H1 (cell line): ENCODE measurements at regions not wholly inside any gene's neighbourhood (a gene's known extent, or its start where the extent isn't known, plus 50 kb on each side); places are given as distances from the start of the nearest gene placed in this dataset.

ENCODE experiments used
- CTCF ChIA-PET: fragments of 300-600 bp; sonication (Branson Sonifier 250); formaldehyde crosslinking; loops from one replicate; lab custom pipeline; 2021; ENCODE audit not compliant: partially characterized antibody; lab: Charles Lee
- POLR2A ChIA-PET: fragments of 300-600 bp; sonication (Branson Sonifier 250); formaldehyde crosslinking; loops from one replicate; lab custom pipeline; 2021; ENCODE audit warnings: inconsistent platforms; ENCODE audit not compliant: partially characterized antibody; lab: Charles Lee
- DNase-seq, 2 experiments: peaks; one replicate each; pipeline versions ENCODE4 v3.0.0 to v3.0.0-alpha.2; 2010 to 2022; ENCODE audit warnings: low spot score in 2 of 2, low read depth in 1 of 2, mixed read lengths in 1 of 2
- FAIRE-seq: peaks from 2 replicates; lab custom pipeline; 2011; peaks lifted over from hg19 to GRCh38; lab: Jason Lieb, UNC
- H2AFZ ChIP-seq: 2 replicates; pipeline ENCODE4 v1.8.1; 2012; ENCODE audit warnings: low read length, inconsistent platforms
- H2AK5ac ChIP-seq: 2 replicates; pipeline ENCODE4 v1.6.1; 2013; ENCODE audit warnings: low read depth, low read length
- H2BK120ac ChIP-seq: replicated peaks from 2 replicates; pipeline ENCODE3; 2013; ENCODE audit warnings: low read depth, low read length, inconsistent platforms
- H2BK12ac ChIP-seq: 2 replicates; pipeline ENCODE4 v1.6.1; 2013; ENCODE audit warnings: low read depth, low read length
- H2BK15ac ChIP-seq: 2 replicates; pipeline ENCODE4 v1.6.1; 2013; ENCODE audit warnings: low read length
- H2BK20ac ChIP-seq: 2 replicates; pipeline ENCODE4 v1.6.1; 2013; ENCODE audit warnings: low read length
- H2BK5ac ChIP-seq: 2 replicates; pipeline ENCODE4 v1.6.1; 2013; ENCODE audit warnings: low read depth, low read length
- H3K14ac ChIP-seq: 2 replicates; pipeline ENCODE4 v1.6.1; 2013; ENCODE audit warnings: inconsistent platforms; ENCODE audit not compliant: insufficient read length
- H3K18ac ChIP-seq: 2 replicates; pipeline ENCODE4 v1.6.1; 2013; ENCODE audit warnings: low read length; ENCODE audit errors: extremely low read depth
- H3K23ac ChIP-seq: 2 replicates; pipeline ENCODE4 v1.6.1; 2013; ENCODE audit warnings: inconsistent platforms; ENCODE audit not compliant: insufficient read length
- H3K23me2 ChIP-seq: 2 replicates; pipeline ENCODE4 v1.6.1; 2013; ENCODE audit warnings: low read depth, low read length
- H3K27ac ChIP-seq: 2 replicates; pipeline ENCODE4 v1.6.1; 2011; ENCODE audit warnings: low read depth, low read length, inconsistent platforms
- H3K27me3 ChIP-seq, 4 experiments: replicated peaks in 1 of 4; 1 replicate in 1 of 4; 2 replicates in 3 of 4; pipeline versions ENCODE4 v1.6.1 to v1.8.1; 2011 to 2013; ENCODE audit warnings: low read length in 3 of 4, mild to moderate bottlenecking in 3 of 4, inconsistent platforms in 2 of 4, mixed read lengths in 2 of 4, moderate library complexity in 1 of 4; ENCODE audit not compliant: control insufficient read depth in 3 of 4, insufficient read depth in 3 of 4; ENCODE audit errors: extremely low read depth in 1 of 4
- H3K36me3 ChIP-seq, 4 experiments: 2 replicates each; pipeline versions ENCODE4 v1.6.1 to v1.8.1; 2011 to 2013; ENCODE audit warnings: mild to moderate bottlenecking in 4 of 4, low read length in 3 of 4, moderate library complexity in 2 of 4, control low read depth in 1 of 4, inconsistent platforms in 1 of 4; ENCODE audit not compliant: insufficient read depth in 4 of 4, control insufficient read depth in 2 of 4
- H3K4ac ChIP-seq: replicated peaks from 2 replicates; pipeline ENCODE3; 2013; ENCODE audit warnings: low read length, low read depth, mixed read lengths, inconsistent platforms; ENCODE audit not compliant: insufficient read length
- H3K4me1 ChIP-seq, 4 experiments: replicated peaks in 1 of 4; 1 replicate in 1 of 4; 2 replicates in 3 of 4; pipeline versions ENCODE4 v1.6.1 to v1.8.1; 2011 to 2013; ENCODE audit warnings: low read length in 3 of 4, inconsistent platforms in 2 of 4, mixed read lengths in 1 of 4; ENCODE audit not compliant: insufficient read depth in 4 of 4, control insufficient read depth in 3 of 4
- H3K4me2 ChIP-seq, 2 experiments: 2 replicates each; pipeline versions ENCODE4 v1.6.1 to v1.8.1; 2011 to 2013; ENCODE audit warnings: low read depth in 2 of 2, low read length in 2 of 2, control low read depth in 1 of 2, inconsistent platforms in 1 of 2, mild to moderate bottlenecking in 1 of 2; ENCODE audit not compliant: insufficient read depth in 1 of 2
- H3K4me3 ChIP-seq, 4 experiments: fragments of 200-600, 300-600 bp in 1 of 4; sonication (generic), shearing (Covaris generic), sonication (Bioruptor Twin) in 1 of 4; 2 replicates each; pipeline versions ENCODE4 v1.5.1 to v1.8.1; 2011 to 2016; ENCODE audit warnings: low read length in 4 of 4, low read depth in 3 of 4, control low read depth in 2 of 4, inconsistent platforms in 2 of 4, mild to moderate bottlenecking in 2 of 4, mixed read lengths in 1 of 4, moderate library complexity in 1 of 4; ENCODE audit not compliant: insufficient read depth in 2 of 4; ENCODE audit errors: extremely low read depth in 1 of 4
- H3K56ac ChIP-seq: replicated peaks from 2 replicates; pipeline ENCODE3; 2013; ENCODE audit warnings: low read depth, mild to moderate bottlenecking, mixed read lengths, low read length, inconsistent platforms; ENCODE audit not compliant: insufficient read length
- H3K79me1 ChIP-seq: 2 replicates; pipeline ENCODE4 v1.6.1; 2013; ENCODE audit warnings: low read depth, low read length, control low read depth
- H3K79me2 ChIP-seq, 2 experiments: 2 replicates each; pipeline versions ENCODE4 v1.6.1 to v1.8.1; 2012 to 2013; ENCODE audit warnings: low read length in 2 of 2, mild to moderate bottlenecking in 2 of 2, inconsistent platforms in 1 of 2; ENCODE audit not compliant: insufficient read depth in 2 of 2, control insufficient read depth in 1 of 2
- H3K9ac ChIP-seq, 4 experiments: replicated peaks in 1 of 4; 1 replicate in 1 of 4; 2 replicates in 3 of 4; pipeline versions ENCODE4 v1.6.1 to v1.8.1; 2011 to 2013; ENCODE audit warnings: low read depth in 3 of 4, low read length in 3 of 4, control low read depth in 2 of 4, mild to moderate bottlenecking in 2 of 4, moderate library complexity in 2 of 4, inconsistent platforms in 1 of 4; ENCODE audit errors: extremely low read depth in 1 of 4
- H3K9me3 ChIP-seq, 2 experiments: 2 replicates each; pipeline versions ENCODE4 v1.6.1 to v1.8.1; 2012 to 2013; ENCODE audit warnings: mild to moderate bottlenecking in 2 of 2, moderate library complexity in 2 of 2, control low read depth in 1 of 2, inconsistent platforms in 1 of 2, low read depth in 1 of 2, low read length in 1 of 2, mixed read lengths in 1 of 2; ENCODE audit not compliant: insufficient read depth in 2 of 2
- H4K20me1 ChIP-seq, 2 experiments: replicated peaks in 1 of 2; 2 replicates each; pipeline versions ENCODE3 to v1.8.1; 2011 to 2013; ENCODE audit warnings: inconsistent platforms in 2 of 2, low read length in 2 of 2, mild to moderate bottlenecking in 1 of 2; ENCODE audit not compliant: insufficient read depth in 2 of 2, control insufficient read depth in 1 of 2
- H4K5ac ChIP-seq: 2 replicates; pipeline ENCODE4 v1.6.1; 2013; ENCODE audit warnings: low read length, low read depth, mixed read lengths, inconsistent platforms; ENCODE audit not compliant: insufficient read length
- H4K8ac ChIP-seq: 2 replicates; pipeline ENCODE4 v1.8.0; 2013; ENCODE audit warnings: mild to moderate bottlenecking, moderate library complexity, low read length, inconsistent platforms; ENCODE audit not compliant: insufficient read depth; ENCODE audit errors: extremely low read depth
- H4K91ac ChIP-seq: replicated peaks from 2 replicates; pipeline ENCODE3; 2013; ENCODE audit warnings: low read length, mixed read lengths, inconsistent platforms; ENCODE audit not compliant: insufficient read length
- ATF3 ChIP-seq: IDR thresholded peaks from 2 replicates; pipeline ENCODE4 v1.6.1; 2011; ENCODE audit warnings: low read depth, mild to moderate bottlenecking, low read length; ENCODE audit not compliant: insufficient read depth
- BRCA1 ChIP-seq: IDR thresholded peaks from 2 replicates; pipeline ENCODE4 v1.6.1; 2012; ENCODE audit warnings: low read depth, low read length, improper control_type of control experiment
- CEBPB ChIP-seq: IDR thresholded peaks from 2 replicates; pipeline ENCODE4 v1.6.1; 2012; ENCODE audit warnings: low read depth, low read length
- CHD1 ChIP-seq: IDR thresholded peaks from 2 replicates; pipeline ENCODE4 v1.6.1; 2012; ENCODE audit warnings: low read depth, low read length, improper control_type of control experiment
- E2F6 ChIP-seq: IDR thresholded peaks from 2 replicates; pipeline ENCODE4 v1.6.1; 2012; ENCODE audit warnings: inconsistent platforms
- FOSL1 ChIP-seq: IDR thresholded peaks from 2 replicates; pipeline ENCODE4 v1.6.1; 2011; ENCODE audit warnings: mild to moderate bottlenecking, low read depth, low read length, moderate library complexity; ENCODE audit not compliant: insufficient read depth
- GTF2F1 ChIP-seq: IDR thresholded peaks from 2 replicates; pipeline ENCODE4 v1.6.1; 2012; ENCODE audit warnings: low read depth, low read length, improper control_type of control experiment, borderline replicate concordance
- HDAC6 ChIP-seq: IDR thresholded peaks from one replicate; pipeline ENCODE4 v1.7.1; 2012; ENCODE audit warnings: low read depth, mild to moderate bottlenecking, inconsistent platforms, low read length, moderate library complexity
- NANOG ChIP-seq: IDR thresholded peaks from 2 replicates; pipeline ENCODE4 v1.6.1; 2011; ENCODE audit warnings: low read length, low read depth, mild to moderate bottlenecking, inconsistent platforms; ENCODE audit not compliant: insufficient read depth, poor library complexity, severe bottlenecking
- NRF1 ChIP-seq: IDR thresholded peaks from 2 replicates; pipeline ENCODE4 v1.6.1; 2011; ENCODE audit warnings: mild to moderate bottlenecking, low read depth, low read length, improper control_type of control experiment
- RFX5 ChIP-seq: IDR thresholded peaks from 2 replicates; pipeline ENCODE4 v1.6.1; 2011; ENCODE audit warnings: low read depth, low read length, improper control_type of control experiment, borderline replicate concordance
- USF2 ChIP-seq: IDR thresholded peaks from 2 replicates; pipeline ENCODE4 v1.6.1; 2011; ENCODE audit warnings: low read length, improper control_type of control experiment
- YY1 ChIP-seq: IDR thresholded peaks from 2 replicates; pipeline ENCODE4 v1.6.1; 2011; ENCODE audit warnings: low read depth, mild to moderate bottlenecking, low read length
- WGBS, 2 experiments: shearing (Covaris generic) in 1 of 2; methylation state at CpG; one replicate each; pipeline versions ENCODE4 v1.1.6 to v1.1.7; 2013 to 2015; ENCODE audit warnings: low lambda C conversion rate in 2 of 2, mixed read lengths in 2 of 2, inconsistent platforms in 1 of 2, low coverage in 1 of 2, missing lambda C conversion rate in 1 of 2; ENCODE audit not compliant: insufficient replicate concordance in 2 of 2, insufficient coverage in 1 of 2, insufficient read length in 1 of 2; ENCODE audit errors: extremely low coverage in 1 of 2, missing lambda C conversion rate in 1 of 2; 5-methylcytosine and 5-hydroxymethylcytosine counted together

GRCh38 chr4:176896211-176896610 lies 103.5 kb upstream of the VEGFC start:
- Histone ChIP-seq H2BK15ac (no peak overlapping the region), H3K23me2 (no peaks in the 10 kb centered on the region; the same call in 1 of the 2 replicates), H2BK120ac (no peak overlapping the region), H3K14ac (no peak overlapping the region), H3K9me3 (no peaks in the 10 kb centered on the region), H3K4ac (no peak overlapping the region), H2BK20ac (no peak overlapping the region), H3K56ac (no peak overlapping the region), H3K23ac (no peak overlapping the region), H4K91ac (no peak overlapping the region), H3K79me1 (no peaks in the 10 kb centered on the region), H4K20me1 (no peaks in the 10 kb centered on the region), H2BK5ac (no peak overlapping the region), H3K79me2 (no peaks in the 10 kb centered on the region), H4K5ac (no peak overlapping the region), H4K8ac (no peak overlapping the region), H3K4me1 (no peaks in the 10 kb centered on the region), H2AK5ac (no peak overlapping the region), H3K27me3 (no peaks in the 10 kb centered on the region), H3K18ac (no peak overlapping the region), H3K4me3 (no peak overlapping the region), H2AFZ (no peak overlapping the region), H2BK12ac (no peak overlapping the region), H3K4me2 (no peak overlapping the region), H3K9ac (no peak overlapping the region), H3K36me3 (no peaks in the 10 kb centered on the region), H3K27ac (no peak overlapping the region)
- 84% methylated on average over 5 of the region's 5 CpGs; no CpG with 5 or more reads in 1 of the 2 experiments for WGBS, 2 experiments
- ChIA-PET CTCF (no interaction called here), POLR2A (no interaction called here)
- no peak for FAIRE-seq
- no peak for DNase-seq
- TF ChIP-seq GTF2F1 (no peak), NRF1 (no peak), E2F6 (no peak), HDAC6 (no peak), FOSL1 (no peak), ATF3 (no peak), NANOG (no peak), USF2 (no peak), RFX5 (no peak), CHD1 (no peak), CEBPB (no peak), YY1 (no peak), BRCA1 (no peak)
